Fibroblast of lung (primary cell): ENCODE measurements at regions not wholly inside any gene's neighbourhood (a gene's known extent, or its start where the extent isn't known, plus 50 kb on each side); places are given as distances from the start of the nearest gene placed in this dataset.
"Not testable (repeated sequence)": the region's sequence is repeated elsewhere in the genome, so short reads cannot be mapped to it uniquely, and the experiment has no call there.

Experiments
- DNase-seq, 2 donors: peaks; one replicate each; pipeline versions ENCODE4 v3.0.0 to v3.0.0-alpha.2; 2010; ENCODE audit warnings: low read depth in 2 of 2
- H2AFZ ChIP-seq: 2 replicates; pipeline ENCODE4 v1.5.1; 2012; ENCODE audit warnings: low read length, control low read depth, inconsistent platforms
- H3K27ac ChIP-seq: 2 replicates; pipeline ENCODE4 v1.5.1; 2011; ENCODE audit warnings: low read length, control low read depth; ENCODE audit not compliant: insufficient read depth
- H3K27me3 ChIP-seq: 2 replicates; pipeline ENCODE4 v1.5.1; 2011; ENCODE audit warnings: mild to moderate bottlenecking, low read length; ENCODE audit not compliant: control insufficient read depth, insufficient read depth
- H3K36me3 ChIP-seq: 2 replicates; pipeline ENCODE4 v1.5.1; 2011; ENCODE audit warnings: low read length; ENCODE audit not compliant: control insufficient read depth, insufficient read depth
- H3K4me1 ChIP-seq: 2 replicates; pipeline ENCODE4 v1.5.1; 2011; ENCODE audit warnings: low read length; ENCODE audit not compliant: control insufficient read depth, insufficient read depth; ENCODE audit errors: extremely low read depth
- H3K4me2 ChIP-seq: 2 replicates; pipeline ENCODE4 v1.5.1; 2011; ENCODE audit warnings: low read length, control low read depth; ENCODE audit not compliant: insufficient read depth; ENCODE audit errors: extremely low read depth
- H3K4me3 ChIP-seq, 4 experiments: fragments of 200-600 bp in 1 of 4; sonication (generic) in 1 of 4; replicated peaks in 1 of 4; 2 replicates each; pipeline ENCODE4 v1.5.1; 2011 to 2016; ENCODE audit warnings: low read length in 4 of 4, low read depth in 3 of 4, mild to moderate bottlenecking in 3 of 4, control low read depth in 2 of 4, inconsistent platforms in 1 of 4, mixed read lengths in 1 of 4; ENCODE audit not compliant: insufficient read depth in 1 of 4; ENCODE audit errors: control extremely low read depth in 1 of 4
- H3K79me2 ChIP-seq: 2 replicates; pipeline ENCODE4 v1.5.1; 2012; ENCODE audit warnings: mild to moderate bottlenecking, low read length, inconsistent platforms; ENCODE audit not compliant: control insufficient read depth, insufficient read depth
- H3K9ac ChIP-seq: 2 replicates; pipeline ENCODE4 v1.5.1; 2011; ENCODE audit warnings: mild to moderate bottlenecking, low read length, control low read depth; ENCODE audit not compliant: insufficient read depth
- H3K9me3 ChIP-seq: 2 replicates; pipeline ENCODE4 v1.5.1; 2012; ENCODE audit warnings: low read depth, low read length; ENCODE audit not compliant: control insufficient read depth, insufficient read depth
- H4K20me1 ChIP-seq: 2 replicates; pipeline ENCODE4 v1.5.1; 2011; ENCODE audit warnings: low read length; ENCODE audit not compliant: control insufficient read depth, insufficient read depth; ENCODE audit errors: extremely low read depth
- CTCF ChIP-seq, 2 donors: IDR thresholded peaks in 1 of 2; conservative IDR thresholded peaks in 1 of 2; 1 replicate in 1 of 2; 2 replicates in 1 of 2; pipeline ENCODE4 v1.5.1; 2011 to 2012; ENCODE audit warnings: low read length in 2 of 2, control low read depth in 1 of 2, inconsistent platforms in 1 of 2, low read depth in 1 of 2, mild to moderate bottlenecking in 1 of 2
- EZH2 ChIP-seq: IDR thresholded peaks from 2 replicates; pipeline ENCODE4 v1.5.1; 2012; ENCODE audit warnings: low read length, control low read depth, mild to moderate bottlenecking; ENCODE audit errors: missing control alignments

- H4K20me1 ChIP-seq: no peaks in the 10 kb centered on the region
- H3K9ac ChIP-seq: no peak overlapping the region
- H3K27ac ChIP-seq: no peak overlapping the region
- H3K4me3 ChIP-seq: no peak overlapping the region
- H3K27me3 ChIP-seq: no peaks in the 10 kb centered on the region
- no peak overlapping the region for H2AFZ ChIP-seq
- no peaks in the 10 kb centered on the region for H3K4me1 ChIP-seq
- no peak overlapping the region for H3K4me2 ChIP-seq
- no peak for DNase-seq
- H3K79me2 ChIP-seq: no peaks in the 10 kb centered on the region
- TF ChIP-seq CTCF (conservative IDR thresholded peaks at IDR 0.05 in 1 of 2, IDR thresholded peaks at IDR 0.05 in 1 of 2; ENCODE audit: low read depth in 1 of 2, low read length in 2 of 2): no peak
- no peak for TF ChIP-seq EZH2
- H3K36me3 ChIP-seq: no peaks in the 10 kb centered on the region
- no peaks in the 10 kb centered on the region for H3K9me3 ChIP-seq
Observed at GRCh38 chr7:120077777-120078176, 195.2 kb upstream of the KCND2 start.

- TF ChIP-seq CTCF (conservative IDR thresholded peaks at IDR 0.05 in 1 of 2, IDR thresholded peaks at IDR 0.05 in 1 of 2; ENCODE audit: low read depth in 1 of 2, low read length in 2 of 2) (no peak), EZH2 (no peak)
Observed at GRCh38 chr7:120079022-120079421, 194.0 kb upstream of the KCND2 start.

GRCh38 chr7:120079704-120080103 is 193.3 kb upstream of the KCND2 start:
- no peak for DNase-seq
- H2AFZ ChIP-seq: no peak overlapping the region

More at GRCh38 chr7:120079022-120079421, 194.0 kb upstream of the KCND2 start:
- H3K9me3 ChIP-seq: no peaks in the 10 kb centered on the region
- no peaks in the 10 kb centered on the region for H3K27me3 ChIP-seq
- H2AFZ ChIP-seq: no peak overlapping the region
- H4K20me1 ChIP-seq: no peaks in the 10 kb centered on the region
- H3K4me3 ChIP-seq: no peak overlapping the region
- H3K79me2 ChIP-seq: no peaks in the 10 kb centered on the region
- H3K4me1 ChIP-seq: no peaks in the 10 kb centered on the region
- H3K4me2 ChIP-seq: no peak overlapping the region
- no peak overlapping the region for H3K27ac ChIP-seq
- DNase-seq: no peak
- no peaks in the 10 kb centered on the region for H3K36me3 ChIP-seq
- no peak overlapping the region for H3K9ac ChIP-seq

GRCh38 chr7:120086468-120086867 is 186.5 kb upstream of the KCND2 start:
- not testable (repeated sequence) for H3K4me1 ChIP-seq, DNase-seq

More at GRCh38 chr7:120079704-120080103, 193.3 kb upstream of the KCND2 start:
- Histone ChIP-seq H3K27me3 (no peaks in the 10 kb centered on the region), H3K4me1 (no peaks in the 10 kb centered on the region), H3K36me3 (no peaks in the 10 kb centered on the region), H3K27ac (no peak overlapping the region), H4K20me1 (no peaks in the 10 kb centered on the region), H3K79me2 (no peaks in the 10 kb centered on the region), H3K4me2 (no peak overlapping the region), H3K9me3 (no peaks in the 10 kb centered on the region), H3K4me3 (no peak overlapping the region), H3K9ac (no peak overlapping the region)
- TF ChIP-seq CTCF (conservative IDR thresholded peaks at IDR 0.05 in 1 of 2, IDR thresholded peaks at IDR 0.05 in 1 of 2; ENCODE audit: low read depth in 1 of 2, low read length in 2 of 2) (no peak), EZH2 (no peak)

More at GRCh38 chr7:120086468-120086867, 186.5 kb upstream of the KCND2 start:
- H3K9ac ChIP-seq, H4K20me1 ChIP-seq, H3K4me2 ChIP-seq, H3K79me2 ChIP-seq, H3K27me3 ChIP-seq, H3K36me3 ChIP-seq, H3K4me3 ChIP-seq, H3K9me3 ChIP-seq, H3K27ac ChIP-seq, H2AFZ ChIP-seq: not testable (repeated sequence)
